ENCODE measurements at regions not wholly inside any gene's neighbourhood (a gene's known extent, or its start where the extent isn't known, plus 50 kb on each side); places are given as distances from the start of the nearest gene placed in this dataset.

DNA sequence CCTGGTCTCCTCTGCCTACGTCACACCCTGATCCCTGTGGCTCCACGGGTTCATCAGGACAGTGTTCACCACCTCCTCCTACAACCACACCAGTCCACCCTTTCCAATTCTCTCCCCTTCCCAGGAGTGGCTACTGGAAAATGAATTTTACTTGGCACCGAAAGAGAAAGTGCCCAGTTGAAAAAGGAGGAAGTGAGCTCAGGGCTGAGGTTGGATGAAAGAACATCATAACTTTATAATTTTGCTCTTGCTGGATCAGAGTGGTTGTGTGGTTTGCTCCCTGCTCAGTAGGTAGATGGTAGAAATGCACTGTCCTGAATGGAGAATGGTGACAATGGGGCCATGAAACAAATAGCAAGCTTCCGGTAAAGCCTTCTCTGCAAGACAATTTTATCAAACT is 140.3 kb upstream of the DDX18 start:
- Histone ChIP-seq H3K9me3 (ENCODE audit: insufficient read depth in 2 of 2, low read depth in 1 of 2, low read length in 1 of 2) (peaks cover 0 to 5% of the 10 kb centered on the region in 2 experiments; a peak in 1 of 4 replicates), H3K27ac (ENCODE audit: low read depth, low read length) (no peak overlapping the region), H3K18ac (ENCODE audit: extremely low read depth, low read length) (no peak overlapping the region), H3K9ac (replicated peaks in 1 of 4; ENCODE audit: extremely low read depth in 1 of 4, low read depth in 3 of 4, low read length in 3 of 4) (no peak overlapping the region), H4K5ac (ENCODE audit: insufficient read length, low read depth, low read length) (no peak overlapping the region), H3K27me3 (replicated peaks in 1 of 4; ENCODE audit: control insufficient read depth in 3 of 4, extremely low read depth in 1 of 4, insufficient read depth in 3 of 4, low read length in 3 of 4) (no peaks in the 10 kb centered on the region), H2BK5ac (ENCODE audit: low read depth, low read length) (no peak overlapping the region), H3K79me1 (ENCODE audit: low read depth, low read length) (no peaks in the 10 kb centered on the region), H3K23me2 (ENCODE audit: low read depth, low read length) (no peaks in the 10 kb centered on the region), H3K23ac (ENCODE audit: insufficient read length) (no peak overlapping the region), H3K4me1 (replicated peaks in 1 of 4; ENCODE audit: control insufficient read depth in 3 of 4, insufficient read depth in 4 of 4, low read length in 3 of 4) (no peaks in the 10 kb centered on the region), H4K8ac (ENCODE audit: extremely low read depth, insufficient read depth, low read length) (no peak overlapping the region), H4K91ac (replicated peaks; ENCODE audit: insufficient read length, low read length) (no peak overlapping the region), H3K4me3 (ENCODE audit: extremely low read depth in 1 of 4, insufficient read depth in 2 of 4, low read depth in 3 of 4, low read length in 4 of 4) (no peak overlapping the region), H3K56ac (replicated peaks; ENCODE audit: insufficient read length, low read depth, low read length) (no peak overlapping the region), H2AK5ac (ENCODE audit: low read depth, low read length) (no peak overlapping the region), H3K4ac (replicated peaks; ENCODE audit: insufficient read length, low read depth, low read length) (no peak overlapping the region), H3K79me2 (ENCODE audit: control insufficient read depth in 1 of 2, insufficient read depth in 2 of 2, low read length in 2 of 2) (no peaks in the 10 kb centered on the region), H2BK20ac (ENCODE audit: low read length) (no peak overlapping the region), H2BK15ac (ENCODE audit: low read length) (no peak overlapping the region), H2BK12ac (ENCODE audit: low read depth, low read length) (no peak overlapping the region), H3K4me2 (ENCODE audit: insufficient read depth in 1 of 2, low read depth in 2 of 2, low read length in 2 of 2) (no peak overlapping the region), H3K14ac (ENCODE audit: insufficient read length) (no peak overlapping the region), H4K20me1 (replicated peaks in 1 of 2; ENCODE audit: control insufficient read depth in 1 of 2, insufficient read depth in 2 of 2, low read length in 2 of 2) (no peaks in the 10 kb centered on the region), H2BK120ac (replicated peaks; ENCODE audit: low read depth, low read length) (no peak overlapping the region), H3K36me3 (ENCODE audit: control insufficient read depth in 2 of 4, insufficient read depth in 4 of 4, low read length in 3 of 4) (no peaks in the 10 kb centered on the region), H2AFZ (ENCODE audit: low read length) (no peak overlapping the region)
- no peak for DNase-seq (ENCODE audit: low read depth in 1 of 2, low spot score in 2 of 2)
- 92% methylated on average over 4 of the region's 4 CpGs; no CpG with 5 or more reads in 1 of the 2 experiments for WGBS, 2 experiments (ENCODE audit: extremely low coverage in 1 of 2, insufficient coverage in 1 of 2, insufficient read length in 1 of 2, insufficient replicate concordance in 2 of 2, low coverage in 1 of 2, low lambda C conversion rate in 2 of 2, missing lambda C conversion rate in 1 of 2)
- ChIA-PET POLR2A (ENCODE audit: partially characterized antibody) (no interaction called here), CTCF (ENCODE audit: partially characterized antibody) (interaction anchor here (1.1 kb wide), 1 partner anchor 137 kb away, joined by 3 read pairs; no protein-coding TSS in a partner anchor)
- FAIRE-seq: no peak
- no peak for TF ChIP-seq CHD2 (IDR thresholded peaks at IDR 0.05; ENCODE audit: low read length)
